OCI-LY7 (cell line): ENCODE measurements at regions not wholly inside any gene's neighbourhood (a gene's known extent, or its start where the extent isn't known, plus 50 kb on each side); places are given as distances from the start of the nearest gene placed in this dataset.

ENCODE experiments used
- EZH2phosphoT487 ChIP-seq: fragments of 200-600 bp; sonication (generic); IDR thresholded peaks from 2 replicates; pipeline ENCODE4 v1.6.1; 2018; ENCODE audit warnings: low read depth, borderline replicate concordance, mild to moderate bottlenecking, mixed run types, antibody characterized with exemption, low read length, moderate library complexity, mixed read lengths
- TF ChIP-seq, protein P1 (sequence below): fragments of 200-600 bp; sonication (generic); conservative IDR thresholded peaks from 2 replicates; pipeline ENCODE4 v1.5.1; 2014; ENCODE audit warnings: mild to moderate bottlenecking, antibody characterized with exemption, low read length, moderate library complexity, mixed read lengths

- TF ChIP-seq, protein P1, sequence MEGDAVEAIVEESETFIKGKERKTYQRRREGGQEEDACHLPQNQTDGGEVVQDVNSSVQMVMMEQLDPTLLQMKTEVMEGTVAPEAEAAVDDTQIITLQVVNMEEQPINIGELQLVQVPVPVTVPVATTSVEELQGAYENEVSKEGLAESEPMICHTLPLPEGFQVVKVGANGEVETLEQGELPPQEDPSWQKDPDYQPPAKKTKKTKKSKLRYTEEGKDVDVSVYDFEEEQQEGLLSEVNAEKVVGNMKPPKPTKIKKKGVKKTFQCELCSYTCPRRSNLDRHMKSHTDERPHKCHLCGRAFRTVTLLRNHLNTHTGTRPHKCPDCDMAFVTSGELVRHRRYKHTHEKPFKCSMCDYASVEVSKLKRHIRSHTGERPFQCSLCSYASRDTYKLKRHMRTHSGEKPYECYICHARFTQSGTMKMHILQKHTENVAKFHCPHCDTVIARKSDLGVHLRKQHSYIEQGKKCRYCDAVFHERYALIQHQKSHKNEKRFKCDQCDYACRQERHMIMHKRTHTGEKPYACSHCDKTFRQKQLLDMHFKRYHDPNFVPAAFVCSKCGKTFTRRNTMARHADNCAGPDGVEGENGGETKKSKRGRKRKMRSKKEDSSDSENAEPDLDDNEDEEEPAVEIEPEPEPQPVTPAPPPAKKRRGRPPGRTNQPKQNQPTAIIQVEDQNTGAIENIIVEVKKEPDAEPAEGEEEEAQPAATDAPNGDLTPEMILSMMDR, result no peak
- no peak for TF ChIP-seq EZH2phosphoT487
Observed at GRCh38 chr4:148773313-148773712, 331.1 kb upstream of the NR3C2 start.
